MCF 10A (cell line): ENCODE measurements at regions not wholly inside any gene's neighbourhood (a gene's known extent, or its start where the extent isn't known, plus 50 kb on each side); places are given as distances from the start of the nearest gene placed in this dataset.
A peak's percentile ranks its signal among the peaks of the same experiment; 100 is the strongest.

Experiments used
- BruUV-seq: library from RNA; stranded (reverse); fragments of 400-500 nt; replicated peaks from 2 replicates; lab custom pipeline; 2021; lab: Mats Ljungman, UMichigan
- CTCF ChIA-PET: fragments of 300-600 bp; sonication (Branson Sonifier 250); formaldehyde crosslinking; extraction: SDS; loops from one replicate; lab custom pipeline; 2021; ENCODE audit warnings: antibody characterized with exemption, inconsistent platforms; lab: Yijun Ruan, JAX
- POLR2A ChIA-PET: fragments of 300-600, 350-650 bp; sonication (Branson Sonifier 250); formaldehyde crosslinking; extraction: SDS; loops from one replicate; lab custom pipeline; 2020; ENCODE audit warnings: antibody characterized with exemption, inconsistent platforms; lab: Yijun Ruan, JAX
- DNase-seq: peaks from one replicate; pipeline ENCODE4 v3.0.0-alpha.2; 2018; ENCODE audit not compliant: unreplicated experiment
- H3K27ac Mint-ChIP-seq: one replicate; pipeline ENCODE4 v1.8.0; 2022; ENCODE audit warnings: mild to moderate bottlenecking, low read depth, mixed read lengths; ENCODE audit not compliant: unreplicated experiment
- H3K27me3 Mint-ChIP-seq: one replicate; pipeline ENCODE4 v1.8.0; 2022; ENCODE audit warnings: mixed read lengths; ENCODE audit not compliant: insufficient read depth, unreplicated experiment
- H3K36me3 Mint-ChIP-seq: one replicate; pipeline ENCODE4 v1.8.0; 2022; ENCODE audit warnings: mild to moderate bottlenecking, moderate library complexity, mixed read lengths; ENCODE audit not compliant: insufficient read depth, unreplicated experiment
- H3K4me1 Mint-ChIP-seq: one replicate; pipeline ENCODE4 v1.8.0; 2022; ENCODE audit warnings: mixed read lengths; ENCODE audit not compliant: insufficient read depth, unreplicated experiment
- H3K4me3 Mint-ChIP-seq: one replicate; pipeline ENCODE4 v1.8.0; 2022; ENCODE audit warnings: mild to moderate bottlenecking, moderate library complexity, mixed read lengths; ENCODE audit not compliant: unreplicated experiment
- H3K9me3 Mint-ChIP-seq: one replicate; pipeline ENCODE4 v1.8.0; 2022; ENCODE audit warnings: mixed read lengths; ENCODE audit not compliant: unreplicated experiment
- CTCF ChIP-seq: fragments of 200-600 bp; IDR thresholded peaks from one replicate; pipeline ENCODE4 v1.8.0; 2022; ENCODE audit warnings: antibody characterized with exemption, mild to moderate bottlenecking; ENCODE audit not compliant: unreplicated experiment
- intact Hi-C: fragments of 100-400 bp; cut with micrococcal nuclease; formaldehyde crosslinking; loops from 2 replicates; pipeline ENCODE4 v1.14.1; 2022

DNA sequence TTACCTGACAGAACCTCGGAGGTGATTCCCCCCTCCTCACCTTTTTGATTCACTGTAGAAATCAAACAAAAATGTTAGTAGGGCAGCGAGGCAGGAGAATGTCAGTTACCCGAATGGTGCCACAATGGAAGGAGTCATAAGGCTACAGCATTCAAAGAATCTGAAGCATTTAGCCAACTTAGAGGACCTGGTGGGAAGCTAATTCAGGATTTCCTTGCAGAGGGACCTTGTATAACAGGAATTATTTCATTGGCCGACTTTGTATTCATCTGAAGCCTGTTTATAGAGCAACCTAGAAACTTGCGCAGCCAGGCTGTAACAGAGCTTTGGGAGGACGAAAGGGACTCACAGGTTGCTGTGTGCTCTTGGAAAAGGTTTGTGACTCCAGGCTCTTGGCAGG, 129.1 kb upstream of the MMADHC start:
- H3K4me1 Mint-ChIP-seq, result no peaks in the 10 kb centered on the region
- DNase-seq, result no peak
- no peak overlapping the region for H3K4me3 Mint-ChIP-seq
- ChIA-PET CTCF (interaction anchor here (0.7 to 2.5 kb wide), 11 partner anchors 9 to 1519 kb away, joined by 3 to 17 read pairs (median 4); no protein-coding TSS in a partner anchor), POLR2A (no interaction called here)
- BruUV-seq, result no TSS peak
- H3K27me3 Mint-ChIP-seq, result no peaks in the 10 kb centered on the region
- H3K36me3 Mint-ChIP-seq, result no peaks in the 10 kb centered on the region
- H3K9me3 Mint-ChIP-seq, result no peaks in the 10 kb centered on the region
- intact Hi-C loops, result no loop called here
- H3K27ac Mint-ChIP-seq, result no peak overlapping the region
- no peak for TF ChIP-seq CTCF

- Mint-ChIP-seq H3K4me3 (no peak overlapping the region), H3K4me1 (no peaks in the 10 kb centered on the region), H3K9me3 (no peaks in the 10 kb centered on the region), H3K36me3 (no peaks in the 10 kb centered on the region), H3K27ac (no peak overlapping the region), H3K27me3 (no peaks in the 10 kb centered on the region)
- TF ChIP-seq CTCF, result no peak
- intact Hi-C loops, result loop anchor here (1.0 kb wide), 2 partner anchors 105 to 119 kb away; no protein-coding TSS in a partner anchor
- no TSS peak for BruUV-seq
- ChIA-PET CTCF (interaction anchor here (0.5 to 2.5 kb wide), 13 partner anchors 8 to 1519 kb away, joined by 3 to 17 read pairs (median 4); no protein-coding TSS in a partner anchor), POLR2A (interaction anchor here (0.7 kb wide), 1 partner anchor 769 kb away, joined by 4 read pairs; no protein-coding TSS in a partner anchor)
- DNase-seq, result no peak
These were observed 128.3 kb upstream of the MMADHC start for GRCh38 chr2:149715894-149716293.

DNA sequence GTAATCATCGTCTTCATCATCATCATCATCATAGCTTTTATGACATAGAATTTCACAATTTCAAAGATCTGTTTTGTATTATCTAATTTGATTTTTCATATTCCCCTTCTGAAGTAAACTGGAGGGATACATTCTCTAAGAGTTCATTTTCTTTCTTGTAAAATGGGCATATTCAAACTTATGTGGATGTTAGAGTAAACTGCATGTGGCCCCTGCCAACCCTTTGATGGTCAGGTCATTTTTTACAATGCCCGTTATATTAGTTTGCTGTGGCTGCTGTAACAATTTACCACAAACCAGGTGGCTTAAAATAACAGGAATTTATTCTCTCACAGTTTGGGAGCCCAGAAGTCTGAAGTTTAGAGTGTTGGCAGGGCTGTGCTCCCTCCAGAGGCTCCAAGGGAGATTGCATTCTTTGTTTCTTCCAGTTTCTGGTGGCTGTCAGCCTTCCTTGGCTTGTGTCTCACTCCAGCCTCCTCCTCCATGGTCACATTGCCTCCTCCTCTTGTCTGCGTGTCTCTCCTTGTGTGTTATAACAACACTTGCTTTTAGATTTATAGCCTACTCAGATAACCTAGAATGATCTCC, 127.5 kb upstream of the MMADHC start:
- no peaks in the 10 kb centered on the region for H3K9me3 Mint-ChIP-seq
- no peak overlapping the region for H3K4me3 Mint-ChIP-seq
- DNase-seq, result peak; percentile 63
- no peaks in the 10 kb centered on the region for H3K27me3 Mint-ChIP-seq
- BruUV-seq, result no TSS peak
- peak; percentile 67 for TF ChIP-seq CTCF
- intact Hi-C loops, result loop anchor here (1.0 kb wide), 2 partner anchors 104 to 118 kb away; no protein-coding TSS in a partner anchor
- CTCF ChIA-PET, result interaction anchor here (0.6 to 2.9 kb wide), 5 partner anchors 101 to 1231 kb away, joined by 3 to 15 read pairs (median 5); no protein-coding TSS in a partner anchor
- H3K4me1 Mint-ChIP-seq, result no peaks in the 10 kb centered on the region
- H3K36me3 Mint-ChIP-seq, result no peaks in the 10 kb centered on the region
- no peak overlapping the region for H3K27ac Mint-ChIP-seq
- POLR2A ChIA-PET, result no interaction called here

- no peak for DNase-seq
- intact Hi-C loops, result no loop called here
- POLR2A ChIA-PET, result interaction anchor here (0.6 kb wide), 2 partner anchors 19 to 25 kb away, joined by 3 read pairs; no protein-coding TSS in a partner anchor
- CTCF ChIA-PET, result interaction anchor here (0.8 to 1.2 kb wide), 3 partner anchors 13 to 111 kb away, joined by 3 to 4 read pairs (median 3); no protein-coding TSS in a partner anchor
- Mint-ChIP-seq H3K27me3 (no peaks in the 10 kb centered on the region), H3K9me3 (no peaks in the 10 kb centered on the region), H3K4me1 (no peaks in the 10 kb centered on the region), H3K36me3 (no peaks in the 10 kb centered on the region), H3K27ac (no peak overlapping the region), H3K4me3 (no peak overlapping the region)
- TF ChIP-seq CTCF, result no peak
- BruUV-seq, result no TSS peak
These were observed 122.1 kb upstream of the MMADHC start for GRCh38 chr2:149709496-149710263.
